Stimulated activated CD4-positive, alpha-beta T cell treated with anti-CD3 and anti-CD28 coated beads, Interleukin-4, amount 100 ng/mL, for 48 hours (primary cell): ENCODE measurements at regions not wholly inside any gene's neighbourhood (a gene's known extent, or its start where the extent isn't known, plus 50 kb on each side); places are given as distances from the start of the nearest gene placed in this dataset.
"Not testable (repeated sequence)": the region's sequence is repeated elsewhere in the genome, so short reads cannot be mapped to it uniquely, and the experiment has no call there.

ENCODE experiments used
- DNase-seq, 2 donors: peaks; one replicate each; pipeline ENCODE4 v3.0.0-alpha.2; 2020; ENCODE audit warnings: low read depth in 2 of 2

DNA sequence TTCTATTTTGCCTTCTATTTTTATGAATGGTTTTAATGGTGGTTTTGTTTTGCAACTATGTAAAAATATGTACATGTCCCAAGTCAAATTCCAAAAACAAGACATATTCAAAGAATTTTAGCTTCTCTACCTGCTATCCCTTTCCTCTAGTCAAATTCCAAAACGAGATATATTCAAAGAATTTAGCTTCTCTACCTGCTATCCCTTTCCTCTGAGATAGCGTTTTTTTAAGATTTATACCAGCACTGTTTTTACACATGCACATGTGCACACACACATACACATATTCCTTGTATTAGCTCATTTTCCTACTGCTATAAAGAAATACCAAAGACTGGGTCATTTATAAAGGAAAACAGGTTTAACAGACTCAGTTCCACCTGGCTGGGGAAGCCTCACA, 199.1 kb upstream of the ARL4C start:
- no peak for DNase-seq

DNA sequence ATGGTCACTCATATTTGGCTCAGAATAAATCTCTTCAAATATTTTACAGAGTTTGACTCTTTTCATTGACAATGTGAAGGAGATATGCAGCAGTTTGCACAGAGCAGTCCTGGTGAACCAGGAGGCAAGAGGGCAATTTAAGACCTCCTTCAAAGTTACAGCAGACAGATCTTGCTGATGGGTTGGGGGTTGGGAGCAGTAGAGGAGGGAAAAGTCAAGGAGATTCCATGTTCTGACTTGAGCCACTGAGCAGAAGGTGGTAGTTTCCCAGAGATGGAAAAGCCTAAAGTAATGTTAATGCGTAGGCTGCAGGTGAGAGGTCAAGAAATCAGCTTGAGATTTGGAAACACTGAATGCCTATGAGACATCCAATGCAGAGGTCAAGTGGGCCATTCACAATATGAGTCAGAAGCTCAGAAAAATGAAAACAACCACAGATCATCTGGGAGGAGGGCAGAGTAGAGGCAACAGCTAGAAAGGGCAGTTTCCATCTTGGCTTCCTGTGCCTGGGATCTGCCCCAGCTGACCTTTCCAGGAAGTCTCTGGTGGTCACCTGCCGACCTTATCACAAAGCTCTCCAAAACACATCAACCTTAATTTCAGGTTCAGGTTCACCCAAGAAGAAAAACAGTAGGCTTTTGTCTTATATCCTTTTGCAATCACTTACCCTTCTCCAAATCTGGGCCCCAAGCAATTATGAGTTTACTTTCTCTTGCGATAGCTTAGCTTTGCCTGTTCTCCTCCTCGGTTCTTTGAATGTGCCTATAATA, 197.5 kb upstream of the ARL4C start:
- no peak for DNase-seq

DNA sequence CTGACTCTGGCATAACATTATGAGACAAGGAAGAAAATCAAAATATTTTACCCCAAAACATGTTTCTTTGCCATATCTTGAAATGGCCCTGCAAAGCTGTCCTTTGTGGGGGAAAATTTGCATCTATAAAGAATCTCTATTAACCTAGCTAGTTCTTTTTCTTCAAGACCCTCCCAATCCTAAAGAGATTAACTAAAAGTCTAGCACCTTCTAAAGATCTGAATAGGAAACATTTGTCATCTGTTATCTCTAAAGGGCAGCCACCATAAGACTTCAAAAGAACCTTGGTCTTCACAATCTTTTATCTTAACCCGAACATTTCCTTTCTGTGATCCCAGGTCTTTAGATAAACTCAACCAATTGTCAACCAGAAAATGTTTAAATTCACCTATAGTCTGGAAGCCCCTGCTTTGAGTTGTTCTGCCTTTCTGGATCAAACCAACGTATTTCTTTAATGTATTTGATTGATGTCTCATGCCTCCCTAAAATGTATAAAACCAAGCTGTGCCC, 196.9 kb upstream of the ARL4C start:
- not testable (repeated sequence) for DNase-seq

DNA sequence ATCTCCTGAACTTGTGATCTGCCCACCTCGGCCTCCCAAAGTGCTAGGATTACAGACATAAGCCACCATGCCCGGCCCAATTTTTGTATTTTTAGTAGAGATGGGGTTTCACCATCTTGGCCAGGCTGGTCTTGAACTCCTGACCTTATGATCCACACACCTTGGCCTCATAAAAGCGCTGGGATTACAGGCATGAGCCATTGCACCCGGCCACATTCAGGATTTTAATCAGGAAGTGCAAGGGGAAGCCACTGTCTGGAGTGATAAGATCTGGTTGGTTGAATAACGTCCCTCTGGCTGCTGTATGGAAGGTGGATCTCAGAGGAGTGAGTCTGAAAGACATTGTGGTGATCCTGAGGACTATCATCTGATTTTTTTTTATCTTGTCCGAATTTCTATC, 196.3 kb upstream of the ARL4C start:
- not testable (repeated sequence) for DNase-seq

DNA sequence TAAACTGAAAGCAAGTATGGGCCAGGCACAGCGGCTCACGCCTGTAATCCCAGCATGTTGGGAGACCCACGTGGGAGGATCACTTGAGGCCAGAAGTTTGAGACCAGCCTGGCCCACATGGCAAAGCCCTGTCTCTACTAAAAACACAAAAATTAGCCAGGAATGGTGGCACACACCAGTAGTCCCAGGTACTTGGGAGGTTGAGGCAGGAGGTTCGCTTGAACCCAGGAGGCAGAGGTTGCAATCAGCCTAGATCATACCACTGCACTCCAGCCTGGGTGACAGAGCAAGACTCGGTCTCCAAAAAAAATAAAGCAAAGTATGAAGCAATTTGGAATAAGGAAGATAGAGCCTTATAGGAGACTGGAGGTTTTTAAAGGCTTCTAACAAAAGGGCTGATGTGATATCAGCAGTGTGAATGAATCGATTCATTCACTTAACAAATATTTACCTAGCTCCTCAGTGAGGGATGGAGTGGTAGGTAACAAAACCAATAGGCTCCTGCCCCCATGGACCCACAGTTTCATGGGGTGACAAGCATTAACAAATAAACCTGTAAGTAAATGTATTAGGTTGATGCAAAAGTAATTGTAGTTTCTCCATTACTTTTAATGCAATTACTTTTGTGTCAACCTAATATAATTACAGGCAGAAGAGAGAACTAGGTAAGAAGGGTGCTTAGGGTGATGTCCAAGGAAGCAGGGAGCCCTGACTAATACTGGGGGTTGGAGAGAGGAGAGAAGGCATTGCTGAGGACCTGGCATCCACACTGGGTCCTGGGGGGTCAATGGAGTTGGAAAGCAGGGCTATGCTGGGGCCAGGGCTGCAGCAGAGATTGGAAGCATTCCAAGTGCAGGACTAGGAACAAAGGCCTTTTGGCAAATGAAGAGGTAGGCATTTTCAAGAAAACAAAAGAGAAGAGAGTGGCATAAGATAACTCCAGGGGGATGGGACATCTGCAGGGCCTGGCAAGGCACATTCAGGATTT, 195.4 kb upstream of the ARL4C start:
- DNase-seq, result no peak

DNA sequence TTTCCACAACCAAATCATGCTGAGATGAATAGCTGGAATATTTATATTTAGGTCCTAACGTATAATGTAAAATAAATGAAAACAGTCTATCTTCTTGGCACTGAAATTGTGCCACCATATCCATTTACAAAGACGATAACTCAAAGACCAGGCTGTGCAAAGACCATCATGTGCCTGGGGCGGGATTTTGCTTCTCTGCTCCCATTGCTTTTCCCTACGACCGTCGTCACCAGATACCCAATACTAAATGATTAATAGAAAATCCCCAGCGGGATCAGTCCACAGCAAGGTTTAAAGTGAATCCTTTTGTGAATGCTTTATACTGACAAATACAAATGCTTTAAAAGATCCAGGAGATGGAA, 194.3 kb upstream of the ARL4C start:
- DNase-seq, result no peak

DNA sequence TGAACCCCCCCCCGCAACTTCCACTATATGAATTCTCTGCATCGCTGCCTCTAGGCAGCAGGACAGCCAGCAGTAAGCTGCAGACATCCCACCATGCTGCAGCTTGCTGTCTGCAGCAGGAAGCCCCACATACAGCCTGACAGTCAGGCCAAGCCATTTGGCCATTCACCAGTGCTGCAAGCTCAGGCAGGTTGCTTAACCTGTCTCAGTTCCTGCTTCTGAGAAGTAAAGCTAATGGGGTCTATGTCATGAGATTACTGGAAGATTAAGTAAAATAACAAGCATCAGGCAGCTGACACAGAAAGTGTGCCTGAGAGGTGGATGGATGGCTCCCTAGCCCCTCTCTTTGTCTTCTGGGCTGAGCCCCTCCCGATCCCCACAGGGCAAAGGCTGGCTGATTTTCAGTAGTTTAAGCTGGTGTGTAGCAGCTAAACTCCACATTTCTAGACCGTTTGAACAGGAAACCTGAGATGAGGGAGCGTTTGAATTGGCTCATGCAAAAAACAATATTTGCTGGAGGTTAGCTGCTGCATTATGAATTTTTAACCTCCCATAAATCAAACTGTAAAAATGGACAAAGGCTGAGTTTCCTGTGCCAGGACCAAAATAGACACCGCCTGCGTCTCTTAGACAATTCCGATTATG, 193.8 kb upstream of the ARL4C start:
- DNase-seq, result no peak

DNA sequence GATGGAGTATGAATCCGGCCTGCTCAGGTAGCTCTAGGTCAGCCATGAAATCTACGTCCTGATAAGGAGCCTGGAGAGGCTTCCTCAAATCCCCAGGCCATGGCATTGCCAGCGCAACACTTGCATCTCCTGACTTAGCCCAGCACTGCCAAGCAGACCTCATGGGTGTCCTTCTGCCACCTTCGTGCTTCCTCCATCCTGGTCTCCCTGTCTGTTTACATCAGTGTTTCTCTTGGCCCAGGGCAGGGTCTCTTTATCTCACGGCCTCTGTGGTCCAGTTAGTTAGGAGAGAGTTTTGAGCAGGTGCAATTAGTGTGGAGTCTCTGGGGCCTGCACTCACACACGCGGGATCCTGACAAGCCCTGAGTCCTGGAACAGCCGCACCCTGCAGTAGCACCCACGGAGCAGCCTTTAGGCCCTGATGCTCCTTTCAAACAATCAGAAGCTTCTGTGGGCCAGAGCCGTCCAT, 193.1 kb upstream of the ARL4C start:
- no peak for DNase-seq

DNA sequence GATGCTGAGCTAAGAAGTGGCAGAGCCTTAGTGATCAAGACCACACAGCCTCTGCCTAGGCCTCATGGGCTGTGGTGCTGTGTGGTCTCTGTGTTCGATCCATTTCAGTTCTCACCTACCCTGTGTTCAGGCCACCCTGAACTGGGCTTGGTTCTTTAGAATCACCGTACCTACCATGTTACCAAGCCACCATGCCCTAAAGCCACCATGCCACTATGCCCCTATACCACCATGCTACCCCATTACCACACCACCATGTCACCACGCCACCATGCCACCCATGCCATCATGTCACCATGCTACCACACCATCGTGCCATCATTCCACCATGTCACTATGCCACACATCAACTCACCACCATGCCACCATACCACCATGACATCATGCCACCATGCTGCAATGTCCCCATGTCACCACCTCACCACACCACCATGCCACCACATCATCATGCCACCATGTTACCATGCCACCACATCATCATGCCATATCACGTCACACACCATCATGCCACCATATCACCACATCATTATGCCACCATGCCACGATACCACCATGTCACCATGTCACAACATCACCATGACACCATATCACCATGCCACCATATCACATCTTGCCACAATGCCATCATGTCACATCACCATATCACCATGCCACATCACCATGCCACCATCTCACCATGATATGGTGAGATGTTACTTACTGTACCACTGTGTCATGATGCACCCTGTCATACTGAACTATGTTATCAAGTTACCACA, 191.0 kb upstream of the ARL4C start:
- no peak for DNase-seq

DNA sequence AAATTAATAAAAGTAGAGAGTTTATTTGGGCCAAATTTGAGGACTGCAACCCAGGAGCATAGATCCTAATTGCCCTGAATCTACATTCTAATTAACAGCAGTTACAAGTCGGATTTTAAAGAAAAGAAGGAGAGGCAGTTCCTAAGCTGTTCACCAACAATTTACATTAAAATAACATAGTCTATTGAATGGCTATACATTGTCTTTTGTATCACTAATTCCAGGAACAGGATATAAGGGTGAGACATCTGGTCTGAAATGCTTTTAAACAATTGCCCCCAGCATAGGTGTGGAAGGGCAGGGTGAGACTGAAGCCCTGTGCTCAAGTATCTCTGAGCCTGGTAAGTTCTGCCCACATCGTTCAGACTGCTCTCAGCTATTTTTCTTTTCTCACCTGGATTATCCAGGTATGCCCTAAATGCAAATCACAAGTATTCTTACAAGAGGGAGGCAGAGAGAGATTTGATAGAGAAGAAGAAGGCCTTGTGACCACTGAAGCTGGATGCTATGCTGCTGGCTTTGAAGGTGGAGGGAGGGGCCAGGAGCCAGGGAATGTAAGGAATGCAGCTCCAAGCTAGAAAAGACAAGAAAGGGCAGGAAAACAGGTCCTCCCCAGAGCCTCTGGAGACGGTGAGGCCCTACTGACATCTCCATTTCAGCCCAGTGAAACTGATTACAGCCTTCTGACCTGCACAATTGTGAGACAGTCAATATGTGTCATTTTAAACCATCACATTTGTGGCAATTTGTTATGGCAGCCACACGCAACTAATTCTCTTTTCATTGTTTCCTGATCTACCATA, 189.4 kb upstream of the ARL4C start:
- DNase-seq, result no peak

DNA sequence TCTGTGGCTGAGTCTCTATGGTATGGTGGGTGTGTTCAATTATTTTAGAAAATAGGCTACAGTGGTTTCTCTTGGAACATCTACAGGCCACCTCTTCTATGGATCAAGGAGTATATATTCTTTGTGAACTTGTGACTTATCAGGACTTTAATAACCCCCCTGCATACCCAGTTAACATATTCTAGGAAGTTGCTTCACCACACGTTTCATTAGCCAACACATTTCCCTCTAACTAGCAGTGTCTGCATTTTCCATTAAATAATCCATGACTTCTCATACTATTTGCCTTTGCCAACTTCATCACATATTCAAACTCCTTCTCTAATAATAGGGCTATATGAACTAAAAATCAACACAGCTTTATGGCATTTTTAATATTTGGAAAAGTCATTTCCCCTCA, 187.6 kb upstream of the ARL4C start:
- DNase-seq, result no peak

DNA sequence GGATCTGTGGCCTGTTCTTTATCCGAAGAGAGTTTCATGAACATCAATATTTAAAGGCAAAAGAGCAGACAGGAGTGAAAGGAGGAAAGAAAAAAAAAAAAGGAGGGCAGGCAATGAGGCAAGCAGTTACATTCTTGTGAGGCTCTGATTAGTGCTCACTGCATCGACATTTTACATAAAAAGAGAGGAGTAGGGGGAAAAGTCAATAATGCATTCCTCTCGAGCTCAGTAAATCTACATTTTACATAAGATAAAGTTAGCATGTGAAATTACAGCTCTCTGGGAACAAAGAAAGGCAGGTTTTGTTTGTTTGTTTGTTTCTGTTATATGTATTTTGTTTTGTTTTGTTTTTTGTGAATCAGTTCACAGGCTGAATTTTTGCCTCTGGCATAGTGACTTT, 187.1 kb upstream of the ARL4C start:
- no peak for DNase-seq

DNA sequence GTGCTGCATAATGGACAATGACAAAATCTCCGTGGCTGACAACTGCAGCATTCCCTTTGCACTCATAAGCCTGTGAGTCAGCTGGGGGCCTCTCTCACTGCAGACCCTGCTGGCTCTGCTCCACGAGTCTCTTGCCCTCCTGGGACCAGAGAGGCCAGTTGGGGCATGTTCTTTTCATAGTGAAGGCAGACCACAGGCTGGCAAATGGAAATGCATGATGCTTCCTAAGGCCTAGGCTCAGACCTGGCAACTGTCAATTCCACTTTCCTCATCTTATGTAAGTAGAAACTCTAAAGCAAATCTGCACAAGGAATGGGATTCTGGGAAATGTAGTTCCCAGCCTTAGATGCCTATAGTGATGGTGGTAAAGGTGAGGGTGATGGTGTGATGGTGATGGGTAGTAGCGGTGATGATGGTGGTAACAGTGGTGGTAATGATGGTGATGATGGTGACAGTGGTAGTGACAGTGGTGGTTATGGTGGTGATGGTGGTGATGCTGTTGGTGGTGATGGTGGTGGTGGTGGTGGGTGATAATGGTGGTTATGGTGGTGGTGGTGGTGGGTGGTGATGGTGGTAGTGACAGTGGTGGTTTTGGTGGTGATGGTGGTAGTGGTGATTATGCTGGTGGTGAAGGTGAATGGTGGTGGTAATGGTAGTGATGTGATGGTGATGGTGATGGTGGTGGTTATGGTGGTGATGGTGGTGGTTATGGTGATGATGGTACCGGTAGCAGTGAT, 185.8 kb upstream of the ARL4C start:
- DNase-seq, result no peak

DNA sequence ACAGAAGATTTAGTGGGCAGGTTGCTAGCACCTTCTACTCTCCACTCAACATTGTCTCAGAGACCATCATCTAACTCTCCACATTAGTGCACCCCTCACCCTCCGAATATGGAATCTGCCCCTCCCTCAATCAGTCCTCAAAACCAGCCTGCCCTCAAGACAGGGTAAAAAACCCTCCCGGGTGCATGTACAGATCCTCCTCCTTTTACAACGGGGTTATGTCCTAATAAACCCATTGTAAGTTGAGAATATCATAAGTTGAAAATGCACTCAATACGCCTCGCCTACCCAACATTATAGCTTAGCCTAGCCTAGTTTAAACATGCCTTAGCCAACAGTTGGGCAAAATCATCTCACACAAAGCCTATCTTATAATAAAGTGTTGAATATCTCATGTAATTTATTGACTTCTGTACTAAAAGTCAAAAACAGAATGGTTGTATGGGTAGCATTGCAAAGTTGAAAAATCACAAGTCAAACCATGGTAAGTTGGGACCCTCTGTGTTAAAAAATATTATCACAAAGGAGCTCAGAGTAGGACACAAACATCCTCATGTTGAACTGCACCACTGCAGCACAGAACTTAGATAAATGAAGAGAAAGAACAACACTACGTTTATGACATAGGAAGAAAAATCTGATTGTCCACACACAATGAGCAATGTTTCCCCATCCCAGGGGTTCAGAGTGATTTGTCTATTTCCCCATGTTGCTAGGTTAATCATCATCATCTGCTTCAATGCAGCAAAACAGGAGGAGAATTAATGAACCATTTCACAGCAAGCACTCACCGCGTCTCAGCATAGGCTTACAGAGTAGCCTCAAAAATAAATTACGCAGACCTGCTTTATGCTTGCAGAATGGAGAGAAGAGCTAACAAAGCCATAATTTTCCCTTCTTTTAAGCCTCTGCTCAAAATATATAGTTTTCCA, 184.1 kb upstream of the ARL4C start:
- DNase-seq, result no peak

DNA sequence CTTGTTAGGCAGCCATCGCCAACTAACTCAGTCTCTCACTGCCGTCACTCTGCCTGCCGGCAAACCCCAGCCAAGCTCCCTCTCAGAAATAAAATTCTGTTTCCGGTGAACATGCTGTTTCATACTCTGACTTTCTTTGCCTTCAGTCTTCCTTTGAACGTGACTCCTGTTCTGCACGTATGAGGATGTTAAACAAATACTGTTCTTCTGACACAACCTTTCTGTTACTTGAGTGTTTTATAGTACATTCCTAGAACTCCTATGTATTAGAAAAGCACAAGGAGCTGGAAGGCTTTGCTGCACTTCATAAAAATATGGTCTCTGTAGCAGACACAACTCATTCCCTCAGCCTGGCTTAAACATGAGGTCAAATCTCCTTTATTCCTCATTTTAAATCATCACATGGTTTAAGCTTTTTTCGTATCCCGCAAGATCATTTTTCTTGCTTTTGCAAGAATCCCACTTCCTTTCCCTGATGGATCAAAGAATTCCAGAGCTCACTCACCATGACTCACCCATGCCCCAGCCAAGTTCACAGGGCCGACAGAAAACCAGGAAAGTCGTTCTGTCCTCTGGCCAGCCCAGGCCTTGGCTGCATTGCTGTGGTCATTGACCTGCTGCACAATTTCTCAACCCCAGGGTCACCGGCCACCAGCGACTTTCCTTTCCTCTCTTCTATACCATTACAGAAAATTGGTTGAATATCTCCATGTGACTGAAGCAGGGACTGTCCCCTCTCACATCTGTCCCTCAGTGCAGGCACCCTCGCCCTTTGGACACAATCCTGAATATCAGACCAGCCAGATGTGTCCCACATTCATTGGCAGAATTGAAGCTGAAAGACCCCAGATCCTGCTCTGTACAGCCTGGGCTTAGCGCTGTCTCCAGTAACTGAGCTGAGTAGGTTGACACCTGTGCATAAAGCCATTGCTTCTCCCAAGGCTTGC, 183.1 kb upstream of the ARL4C start:
- DNase-seq, result no peak

DNA sequence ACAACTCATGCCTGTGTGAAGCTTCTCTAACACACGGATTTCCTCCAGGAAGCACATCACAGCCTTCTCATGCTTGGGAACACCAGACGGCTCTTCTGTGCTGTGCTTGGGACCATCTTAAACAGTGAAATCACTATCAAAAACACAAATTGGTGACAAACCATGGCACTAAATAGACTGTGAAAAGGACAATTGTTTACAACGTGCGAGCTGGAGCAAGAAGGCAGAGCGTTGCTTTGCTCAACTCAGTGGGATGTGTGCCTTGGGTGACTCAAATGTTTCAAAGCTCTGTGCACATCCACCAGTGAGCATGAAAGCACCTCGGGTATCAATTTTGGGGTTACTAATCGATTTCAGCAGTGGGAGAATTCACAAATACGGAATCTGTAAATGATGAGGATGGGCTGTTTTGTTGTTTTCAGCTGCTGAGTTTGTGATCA, 182.4 kb upstream of the ARL4C start:
- no peak for DNase-seq

DNA sequence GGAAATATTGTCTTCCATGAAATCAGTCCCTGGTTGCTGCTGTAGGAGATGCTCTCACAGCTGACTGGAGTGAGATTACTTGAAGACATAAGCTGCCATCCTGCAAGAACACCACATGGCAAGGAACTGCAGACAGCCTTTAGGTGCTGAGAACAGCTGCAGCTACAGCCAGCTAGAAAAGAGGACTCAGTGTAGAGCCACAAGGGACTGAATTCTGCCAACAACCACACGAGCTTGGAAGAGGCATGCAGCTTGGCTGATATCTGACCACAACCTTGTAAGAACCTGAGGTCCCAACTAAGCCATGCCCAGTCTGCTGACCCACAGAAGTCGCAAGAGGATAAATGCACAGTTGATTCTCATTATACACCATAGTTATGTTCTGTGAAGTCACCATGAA, 181.8 kb upstream of the ARL4C start:
- no peak for DNase-seq
